Upper lobe of left lung (tissue), 4 donors: ENCODE measurements at regions not wholly inside any gene's neighbourhood (a gene's known extent, or its start where the extent isn't known, plus 50 kb on each side); places are given as distances from the start of the nearest gene placed in this dataset.

Source experiments
- CTCF ChIP-seq, 6 experiments: fragments of 450-650 bp in 4 of 6; fragments of 200-600 bp in 2 of 6; sonication (generic) in 2 of 6; IDR thresholded peaks; one replicate each; pipeline ENCODE4 v1.5.1; 2016 to 2019; ENCODE audit warnings: antibody characterized with exemption in 6 of 6
- EP300 ChIP-seq, 4 donors: sonication (generic); formaldehyde crosslinking; IDR thresholded peaks; one replicate each; pipeline ENCODE4 v1.5.1; 2017; ENCODE audit warnings: antibody characterized with exemption in 4 of 4, control low read depth in 2 of 4
- POLR2A ChIP-seq, 4 donors: fragments of 450-650 bp; IDR thresholded peaks; one replicate each; pipeline ENCODE4 v1.5.1; 2016 to 2017; ENCODE audit warnings: antibody characterized with exemption in 4 of 4, mild to moderate bottlenecking in 2 of 4

GRCh38 chr3:140766465-140766864 is 88.6 kb downstream of the TRIM42 start:
- no peak for TF ChIP-seq EP300 (IDR thresholded peaks at IDR 0.05)
- no peak for TF ChIP-seq CTCF (IDR thresholded peaks at IDR 0.05)
- no peak for TF ChIP-seq POLR2A (IDR thresholded peaks at IDR 0.05)
